ENCODE measurements at regions not wholly inside any gene's neighbourhood (a gene's known extent, or its start where the extent isn't known, plus 50 kb on each side); places are given as distances from the start of the nearest gene placed in this dataset.
A peak's percentile ranks its signal among the peaks of the same experiment; 100 is the strongest.

DNA sequence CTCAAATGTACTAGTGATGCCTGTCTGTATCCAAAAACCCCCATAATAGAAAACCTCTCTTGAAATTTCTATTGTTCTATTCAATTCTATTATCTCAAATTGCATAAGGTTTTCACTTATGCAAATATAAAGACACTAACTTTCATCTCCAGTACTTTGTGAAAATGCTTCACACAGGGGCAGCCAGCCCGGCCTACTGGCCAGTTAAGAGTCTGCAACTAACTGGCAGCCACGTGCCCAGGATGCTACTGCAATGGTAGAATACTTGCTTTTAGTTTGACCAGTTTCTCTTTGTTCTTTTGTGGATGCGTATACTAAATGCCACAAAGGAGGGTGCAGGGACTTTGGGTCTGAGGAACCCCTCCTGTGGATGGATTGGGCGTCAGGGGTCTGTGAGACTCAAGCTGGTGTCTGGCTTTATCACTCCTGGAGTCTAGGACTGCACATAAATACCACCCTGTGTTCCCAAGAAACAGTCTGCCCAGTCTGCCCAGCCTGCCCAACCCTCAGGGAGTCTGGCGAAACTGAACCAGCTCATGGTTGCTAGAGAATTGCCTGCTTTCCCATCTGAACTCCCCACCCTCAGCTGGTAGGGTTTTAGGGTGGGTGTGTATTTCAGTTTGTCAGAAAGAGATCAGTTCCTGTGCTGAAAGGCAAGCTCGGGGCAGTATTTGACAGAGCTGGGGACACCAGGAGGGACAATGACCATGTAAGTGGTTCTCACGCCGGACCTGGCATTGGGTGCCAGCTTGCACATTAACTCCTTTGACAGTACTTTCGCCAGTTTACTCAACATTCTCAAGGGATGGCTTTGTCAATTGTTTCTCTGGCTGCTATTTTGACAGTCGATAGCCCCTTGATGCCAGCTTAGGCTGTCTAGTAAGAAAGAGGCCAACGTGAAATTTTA is 558.2 kb upstream of the JAG1 start:
- H3K4me3 ChIP-seq (ENCODE audit: low read depth, low read length) = no peak overlapping the region
- TF ChIP-seq, protein P1, sequence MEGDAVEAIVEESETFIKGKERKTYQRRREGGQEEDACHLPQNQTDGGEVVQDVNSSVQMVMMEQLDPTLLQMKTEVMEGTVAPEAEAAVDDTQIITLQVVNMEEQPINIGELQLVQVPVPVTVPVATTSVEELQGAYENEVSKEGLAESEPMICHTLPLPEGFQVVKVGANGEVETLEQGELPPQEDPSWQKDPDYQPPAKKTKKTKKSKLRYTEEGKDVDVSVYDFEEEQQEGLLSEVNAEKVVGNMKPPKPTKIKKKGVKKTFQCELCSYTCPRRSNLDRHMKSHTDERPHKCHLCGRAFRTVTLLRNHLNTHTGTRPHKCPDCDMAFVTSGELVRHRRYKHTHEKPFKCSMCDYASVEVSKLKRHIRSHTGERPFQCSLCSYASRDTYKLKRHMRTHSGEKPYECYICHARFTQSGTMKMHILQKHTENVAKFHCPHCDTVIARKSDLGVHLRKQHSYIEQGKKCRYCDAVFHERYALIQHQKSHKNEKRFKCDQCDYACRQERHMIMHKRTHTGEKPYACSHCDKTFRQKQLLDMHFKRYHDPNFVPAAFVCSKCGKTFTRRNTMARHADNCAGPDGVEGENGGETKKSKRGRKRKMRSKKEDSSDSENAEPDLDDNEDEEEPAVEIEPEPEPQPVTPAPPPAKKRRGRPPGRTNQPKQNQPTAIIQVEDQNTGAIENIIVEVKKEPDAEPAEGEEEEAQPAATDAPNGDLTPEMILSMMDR (IDR thresholded peaks at IDR 0.05; ENCODE audit: low read depth, low read length, missing control alignments) = no peak
- in situ Hi-C loops (cut with HindIII; ENCODE audit: low sequenced_read_pairs) = no loop called here
- no peak for DNase-seq (ENCODE audit: low read depth)

DNA sequence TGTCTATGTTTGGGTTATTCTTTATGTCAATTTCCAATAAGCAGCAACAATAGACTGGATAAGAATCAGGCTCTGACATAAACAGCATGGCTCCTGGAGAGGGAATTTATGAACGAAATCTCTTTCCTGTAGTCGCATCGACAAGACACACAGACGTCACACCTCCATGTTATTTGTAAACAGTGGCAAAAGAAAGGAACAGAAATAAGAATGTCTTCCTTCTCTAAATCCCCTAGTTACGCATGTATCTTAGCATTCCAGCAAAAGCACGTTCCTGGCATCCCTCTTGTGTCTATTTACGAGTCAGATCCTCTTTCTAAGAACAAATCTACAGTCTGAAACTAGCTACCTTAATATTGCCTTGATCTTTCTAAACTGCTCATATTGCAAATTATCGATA is 559.1 kb upstream of the JAG1 start:
- no peak overlapping the region for H3K4me3 ChIP-seq (ENCODE audit: low read depth, low read length)
- in situ Hi-C loops (cut with HindIII; ENCODE audit: low sequenced_read_pairs) = no loop called here
- TF ChIP-seq, protein P1 (IDR thresholded peaks at IDR 0.05; ENCODE audit: low read depth, low read length, missing control alignments) = no peak
- no peak for DNase-seq (ENCODE audit: low read depth)

DNA sequence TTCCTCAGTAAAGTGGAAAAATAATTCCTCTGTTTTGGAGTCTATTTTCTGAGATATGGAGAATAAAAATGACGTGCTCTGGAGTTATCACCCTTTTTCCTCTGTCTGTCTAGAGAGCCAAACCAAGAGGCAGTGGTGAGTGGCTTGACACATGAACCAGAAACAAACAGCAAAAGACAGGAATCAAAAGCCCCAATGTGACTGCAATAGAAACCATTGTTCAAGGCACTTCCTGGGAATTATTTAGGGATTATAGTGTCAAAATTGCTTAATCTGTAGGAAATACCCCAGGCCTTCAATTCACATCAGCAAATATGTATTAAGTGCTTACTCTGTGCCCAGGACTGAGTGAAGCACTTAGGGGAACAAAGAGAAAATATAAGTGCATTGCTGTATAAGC is 560.4 kb upstream of the JAG1 start:
- in situ Hi-C loops (cut with HindIII; ENCODE audit: low sequenced_read_pairs) = no loop called here
- TF ChIP-seq, protein P1 (IDR thresholded peaks at IDR 0.05; ENCODE audit: low read depth, low read length, missing control alignments) = no peak
- DNase-seq (ENCODE audit: low read depth) = no peak
- H3K4me3 ChIP-seq (ENCODE audit: low read depth, low read length) = no peak overlapping the region

DNA sequence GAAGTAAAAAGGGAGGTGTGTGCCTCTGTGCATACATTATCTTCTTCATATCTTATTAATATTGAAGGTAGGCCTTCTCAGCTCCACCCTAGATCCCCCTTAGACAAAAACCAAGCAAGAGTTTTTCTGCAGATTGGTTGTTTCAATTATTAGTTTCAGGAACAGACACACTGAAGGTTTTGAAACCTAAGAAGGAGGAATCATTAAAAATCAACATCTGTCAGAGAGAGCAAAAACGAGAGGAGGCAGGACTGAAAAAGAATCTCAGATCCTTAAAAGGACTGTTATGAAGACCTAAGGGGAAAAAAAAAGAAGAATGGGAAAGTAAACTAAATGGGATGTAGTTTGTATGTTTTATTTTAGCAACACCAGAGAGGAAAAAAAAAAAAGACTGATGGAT is 560.8 kb upstream of the JAG1 start:
- TF ChIP-seq, protein P1 (IDR thresholded peaks at IDR 0.05; ENCODE audit: low read depth, low read length, missing control alignments) = no peak

DNA sequence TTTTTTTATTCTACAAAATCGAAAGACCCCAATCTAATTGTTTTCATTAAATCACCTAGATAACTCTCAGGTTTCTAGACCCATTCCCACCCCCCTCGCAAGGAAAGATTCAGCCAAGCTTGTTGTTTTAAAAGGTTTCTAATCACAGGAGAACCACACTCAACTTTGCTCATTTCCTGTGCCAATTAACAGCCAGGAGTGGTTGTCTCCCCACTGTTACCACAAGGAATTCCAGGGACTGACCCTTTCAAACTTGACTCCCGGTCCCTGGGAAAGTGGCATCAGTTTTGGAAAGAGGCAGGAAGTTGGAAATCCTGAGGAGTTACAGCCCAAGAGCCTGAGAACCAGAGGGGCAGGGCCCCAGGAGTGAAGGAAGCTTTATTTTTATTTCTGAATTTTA is 561.3 kb upstream of the JAG1 start:
- no peak overlapping the region for H3K4me3 ChIP-seq (ENCODE audit: low read depth, low read length)
- TF ChIP-seq, protein P1 (IDR thresholded peaks at IDR 0.05; ENCODE audit: low read depth, low read length, missing control alignments) = no peak
- peak; percentile 85 for DNase-seq (ENCODE audit: low read depth)
- in situ Hi-C loops (cut with HindIII; ENCODE audit: low sequenced_read_pairs) = no loop called here

More for the DNA sequence above, 560.8 kb upstream of the JAG1 start:
- H3K4me3 ChIP-seq (ENCODE audit: low read depth, low read length) = no peak overlapping the region
- in situ Hi-C loops (cut with HindIII; ENCODE audit: low sequenced_read_pairs) = no loop called here
- DNase-seq (ENCODE audit: low read depth) = no peak

DNA sequence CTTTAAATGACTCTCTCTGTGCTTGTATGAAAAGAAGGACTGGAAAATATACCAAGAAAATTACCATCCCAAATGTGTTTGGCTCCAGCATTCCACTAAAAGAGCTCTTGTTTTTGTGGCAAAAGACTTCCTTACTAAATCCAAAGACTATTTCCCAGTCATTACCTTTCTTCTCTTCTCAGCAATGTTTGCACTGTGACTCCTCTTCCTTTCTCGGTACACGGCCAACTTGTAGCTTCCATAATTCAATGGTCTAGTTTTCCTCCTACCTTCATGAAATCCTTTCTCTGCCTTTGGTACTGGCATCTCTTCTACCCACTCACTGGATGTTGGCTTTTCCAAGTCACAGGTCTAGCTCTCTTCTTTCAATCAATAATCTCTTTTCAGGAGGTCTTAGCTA is 568.5 kb upstream of the JAG1 start:
- TF ChIP-seq, protein P1 (IDR thresholded peaks at IDR 0.05; ENCODE audit: low read depth, low read length, missing control alignments) = no peak
- in situ Hi-C loops (cut with HindIII; ENCODE audit: low sequenced_read_pairs) = no loop called here
- DNase-seq (ENCODE audit: low read depth) = no peak
- no peak overlapping the region for H3K4me3 ChIP-seq (ENCODE audit: low read depth, low read length)

All from astrocyte of the cerebellum (primary cell).